GM12878 (cell line): ENCODE measurements at regions not wholly inside any gene's neighbourhood (a gene's known extent, or its start where the extent isn't known, plus 50 kb on each side); places are given as distances from the start of the nearest gene placed in this dataset.

ENCODE experiments used
- ATAC-seq: fragments of 200-7000 bp; cut with Tn5 transposase; 3 replicates; pipeline ENCODE4 v1.9.1; 2020; ENCODE audit warnings: mild to moderate bottlenecking, moderate library complexity
- BruUV-seq: library from RNA; stranded (reverse); fragments of 400-500 nt; replicated peaks from 2 replicates; lab custom pipeline; 2021; lab: Mats Ljungman, UMichigan
- CTCF ChIA-PET: fragments of 300-600 bp; sonication (Branson Sonifier 250); formaldehyde crosslinking; extraction: SDS; loops from one replicate; lab custom pipeline; 2021; ENCODE audit warnings: inconsistent platforms; lab: Yijun Ruan, JAX
- POLR2A ChIA-PET: fragments of 350-600 bp; formaldehyde crosslinking; extraction: SDS; loops from one replicate; lab custom pipeline; 2021; ENCODE audit warnings: inconsistent platforms; lab: Charles Lee
- RAD21 ChIA-PET: fragments of 300-600 bp; sonication (Branson Sonifier 250); formaldehyde crosslinking; loops from one replicate; lab custom pipeline; 2023; ENCODE audit warnings: antibody characterized with exemption; ENCODE audit not compliant: unreplicated experiment; lab: Charles Lee
- SMC1A ChIA-PET: fragments of 300-600 bp; sonication (Branson Sonifier 250); formaldehyde crosslinking; loops from one replicate; lab custom pipeline; 2023; ENCODE audit not compliant: unreplicated experiment, uncharacterized antibody; lab: Charles Lee
- DNase-seq: peaks from one replicate; pipeline ENCODE4 v3.0.0-alpha.2; 2011; ENCODE audit warnings: low read depth, low spot score
- FAIRE-seq: peaks from 3 replicates; lab custom pipeline; 2011; peaks lifted over from hg19 to GRCh38; lab: Jason Lieb, UNC
- H2AFZ ChIP-seq: 2 replicates; pipeline ENCODE4 v1.6.0; 2011; ENCODE audit warnings: low read depth, low read length, control low read depth; ENCODE audit not compliant: control insufficient read depth
- H3K27ac ChIP-seq: 2 replicates; pipeline ENCODE4 v1.5.1; 2011; ENCODE audit warnings: control low read depth; ENCODE audit not compliant: control insufficient read depth, insufficient read depth
- H3K27me3 ChIP-seq, 2 experiments: replicated peaks in 1 of 2; 2 replicates each; pipeline versions ENCODE4 v1.6.0 to v1.6.1; 2011; ENCODE audit warnings: low read length in 1 of 2; ENCODE audit not compliant: control insufficient read depth in 2 of 2, insufficient read depth in 2 of 2
- H3K36me3 ChIP-seq, 2 experiments: 2 replicates each; pipeline ENCODE4 v1.5.1; 2011; ENCODE audit warnings: low read length in 1 of 2; ENCODE audit not compliant: control insufficient read depth in 2 of 2, insufficient read depth in 2 of 2
- H3K4me1 ChIP-seq: 2 replicates; pipeline ENCODE4 v1.6.1; 2011; ENCODE audit warnings: mild to moderate bottlenecking, low read length, moderate library complexity, mixed read lengths; ENCODE audit not compliant: control insufficient read depth, insufficient read depth
- H3K4me2 ChIP-seq: 2 replicates; pipeline ENCODE4 v1.6.0; 2011; ENCODE audit warnings: control low read depth; ENCODE audit not compliant: control insufficient read depth, insufficient read depth
- H3K4me3 ChIP-seq: fragments of 200-600 bp; sonication (generic); 2 replicates; pipeline ENCODE4 v1.5.1; 2016
- H3K79me2 ChIP-seq: 2 replicates; pipeline ENCODE4 v1.6.0; 2011; ENCODE audit warnings: low read length; ENCODE audit not compliant: control insufficient read depth, insufficient read depth
- H3K9ac ChIP-seq: 2 replicates; pipeline ENCODE4 v1.8.0; 2011; ENCODE audit warnings: low read length, control low read depth, mixed read lengths; ENCODE audit not compliant: control insufficient read depth, insufficient read depth
- H3K9me3 ChIP-seq: replicated peaks from 3 replicates; pipeline ENCODE4 v1.5.1; 2011; ENCODE audit warnings: mild to moderate bottlenecking, low read length; ENCODE audit not compliant: control insufficient read depth, insufficient read depth
- H4K20me1 ChIP-seq: 2 replicates; pipeline ENCODE4 v1.6.0; 2011; ENCODE audit not compliant: control insufficient read depth, insufficient read depth
- BMI1 ChIP-seq: fragments of 450-650 bp; IDR thresholded peaks from 2 replicates; pipeline ENCODE4 v1.6.1; 2016; ENCODE audit warnings: mild to moderate bottlenecking, moderate library complexity, borderline replicate concordance
- EED ChIP-seq: sonication (generic); IDR thresholded peaks from 2 replicates; pipeline ENCODE4 v1.6.1; 2016; ENCODE audit warnings: antibody characterized with exemption, low read depth
- EGR1 ChIP-seq, 2 experiments: IDR thresholded peaks; 1 replicate in 1 of 2; 2 replicates in 1 of 2; pipeline ENCODE4 v1.6.1; 2011 to 2012; ENCODE audit warnings: low read depth in 2 of 2, low read length in 2 of 2, borderline replicate concordance in 1 of 2, mild to moderate bottlenecking in 1 of 2, moderate library complexity in 1 of 2
- HDGF ChIP-seq: fragments of 450-650 bp; IDR thresholded peaks from 2 replicates; pipeline ENCODE4 v1.6.1; 2016; ENCODE audit warnings: antibody characterized with exemption
- IKZF2 ChIP-seq, 2 experiments: fragments of 450-650 bp; IDR thresholded peaks; 2 replicates each; pipeline ENCODE4 v1.6.1; 2017; ENCODE audit warnings: mild to moderate bottlenecking in 2 of 2, moderate library complexity in 2 of 2
- IRF4 ChIP-seq: IDR thresholded peaks from 2 replicates; pipeline ENCODE4 v1.6.1; 2011; ENCODE audit warnings: low read depth, low read length
- MXI1 ChIP-seq: fragments of 150-350 bp; IDR thresholded peaks from 2 replicates; pipeline ENCODE4 v1.6.1; 2011; ENCODE audit warnings: low read depth, mild to moderate bottlenecking, inconsistent platforms, low read length, improper control_type of control experiment
- NFYA ChIP-seq: IDR thresholded peaks from 2 replicates; pipeline ENCODE4 v1.6.1; 2011; ENCODE audit warnings: low read depth, mild to moderate bottlenecking, low read length, improper control_type of control experiment, borderline replicate concordance
- POLR2AphosphoS5 ChIP-seq: IDR thresholded peaks from 2 replicates; pipeline ENCODE4 v1.6.1; 2011; ENCODE audit warnings: mild to moderate bottlenecking, low read length, inconsistent platforms
- SREBF2 ChIP-seq: IDR thresholded peaks from 2 replicates; pipeline ENCODE4 v1.6.1; 2012; ENCODE audit warnings: mild to moderate bottlenecking, low read length
- ZBED1 ChIP-seq: IDR thresholded peaks from 2 replicates; pipeline ENCODE4 v1.6.1; 2016; ENCODE audit warnings: borderline replicate concordance
- ZNF207 ChIP-seq: fragments of 450-650 bp; IDR thresholded peaks from 2 replicates; pipeline ENCODE4 v1.6.1; 2014; ENCODE audit warnings: antibody characterized with exemption, mild to moderate bottlenecking, borderline replicate concordance
- WGBS: methylation state at CpG from one replicate; pipeline ENCODE4 v1.1.6; 2016; ENCODE audit warnings: low lambda C conversion rate; ENCODE audit not compliant: insufficient replicate concordance, insufficient coverage; ENCODE audit errors: missing lambda C conversion rate; 5-methylcytosine and 5-hydroxymethylcytosine counted together
- in situ Hi-C: fragments of 300-500 bp; cut with MboI; formaldehyde crosslinking; loops from 9 replicates; pipeline ENCODE4 v1.14.3; 2018; ENCODE audit warnings: mixed read lengths
- intact Hi-C: fragments of 100-400 bp; cut with micrococcal nuclease; formaldehyde crosslinking; loops from one replicate; pipeline ENCODE4 v1.14.2; 2022; ENCODE audit not compliant: unreplicated experiment
- TF ChIP-seq, protein P1 (sequence below): fragments of 450-650 bp; IDR thresholded peaks from 2 replicates; pipeline ENCODE4 v1.6.1; 2018; ENCODE audit warnings: borderline replicate concordance, mild to moderate bottlenecking; ENCODE audit not compliant: partially characterized antibody
- TF ChIP-seq, protein P2 (sequence below): IDR thresholded peaks from 2 replicates; pipeline ENCODE4 v1.6.1; 2011; ENCODE audit warnings: borderline replicate concordance, low read depth, mild to moderate bottlenecking, moderate library complexity, low read length; ENCODE audit not compliant: insufficient read depth, poor library complexity, severe bottlenecking

GRCh38 chr14:76676539-76676938 is 84.7 kb upstream of the VASH1 start:
- TF ChIP-seq POLR2AphosphoS5 (no peak), EGR1 (IDR thresholded peaks at IDR 0.05; ENCODE audit: borderline replicate concordance in 1 of 2, low read depth in 2 of 2, low read length in 2 of 2) (no peak), IKZF2 (IDR thresholded peaks at IDR 0.05) (no peak), MXI1 (no peak), ZBED1 (no peak), NFYA (no peak)
- no peaks in the 10 kb centered on the region for H3K4me1 ChIP-seq
- 17% methylated on average over 5 of the region's 5 CpGs for WGBS
- H3K36me3 ChIP-seq, result no peaks in the 10 kb centered on the region
- intact Hi-C loops, result no loop called here
- no peak for ATAC-seq
- H3K4me2 ChIP-seq, result no peak overlapping the region
- ChIA-PET SMC1A (interaction anchor here (0.8 kb wide), 1 partner anchor 447 kb away, joined by 3 read pairs; no protein-coding TSS in a partner anchor), POLR2A (no interaction called here), CTCF (no interaction called here), RAD21 (no interaction called here)
- no peaks in the 10 kb centered on the region for H3K9me3 ChIP-seq
- no peaks in the 10 kb centered on the region for H4K20me1 ChIP-seq
- H3K9ac ChIP-seq, result no peak overlapping the region
- H3K4me3 ChIP-seq, result no peak overlapping the region
- no peak overlapping the region for H3K27ac ChIP-seq
- FAIRE-seq, result no peak
- DNase-seq, result no peak
- no TSS peak for BruUV-seq
- in situ Hi-C loops, result no loop called here
- H2AFZ ChIP-seq, result no peak overlapping the region
- no peaks in the 10 kb centered on the region for H3K79me2 ChIP-seq
- peaks cover 0 to 2% of the 10 kb centered on the region in 2 experiments; a peak in 3 of 4 replicates for H3K27me3 ChIP-seq

GRCh38 chr14:76677534-76678145 is 83.6 kb upstream of the VASH1 start:
- H3K4me3 ChIP-seq, result no peak overlapping the region
- SMC1A ChIA-PET, result no interaction called here
- TF ChIP-seq ZNF207 (no peak), EED (no peak), IRF4 (no peak), BMI1 (no peak), HDGF (no peak), SREBF2 (no peak)
- TF ChIP-seq, protein P1, sequence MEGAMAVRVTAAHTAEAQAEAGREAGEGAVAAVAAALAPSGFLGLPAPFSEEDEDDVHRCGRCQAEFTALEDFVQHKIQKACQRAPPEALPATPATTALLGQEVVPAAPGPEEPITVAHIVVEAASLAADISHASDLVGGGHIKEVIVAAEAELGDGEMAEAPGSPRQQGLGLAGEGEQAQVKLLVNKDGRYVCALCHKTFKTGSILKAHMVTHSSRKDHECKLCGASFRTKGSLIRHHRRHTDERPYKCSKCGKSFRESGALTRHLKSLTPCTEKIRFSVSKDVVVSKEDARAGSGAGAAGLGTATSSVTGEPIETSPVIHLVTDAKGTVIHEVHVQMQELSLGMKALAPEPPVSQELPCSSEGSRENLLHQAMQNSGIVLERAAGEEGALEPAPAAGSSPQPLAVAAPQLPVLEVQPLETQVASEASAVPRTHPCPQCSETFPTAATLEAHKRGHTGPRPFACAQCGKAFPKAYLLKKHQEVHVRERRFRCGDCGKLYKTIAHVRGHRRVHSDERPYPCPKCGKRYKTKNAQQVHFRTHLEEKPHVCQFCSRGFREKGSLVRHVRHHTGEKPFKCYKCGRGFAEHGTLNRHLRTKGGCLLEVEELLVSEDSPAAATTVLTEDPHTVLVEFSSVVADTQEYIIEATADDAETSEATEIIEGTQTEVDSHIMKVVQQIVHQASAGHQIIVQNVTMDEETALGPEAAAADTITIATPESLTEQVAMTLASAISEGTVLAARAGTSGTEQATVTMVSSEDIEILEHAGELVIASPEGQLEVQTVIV, result no peak
- TF ChIP-seq, protein P2, sequence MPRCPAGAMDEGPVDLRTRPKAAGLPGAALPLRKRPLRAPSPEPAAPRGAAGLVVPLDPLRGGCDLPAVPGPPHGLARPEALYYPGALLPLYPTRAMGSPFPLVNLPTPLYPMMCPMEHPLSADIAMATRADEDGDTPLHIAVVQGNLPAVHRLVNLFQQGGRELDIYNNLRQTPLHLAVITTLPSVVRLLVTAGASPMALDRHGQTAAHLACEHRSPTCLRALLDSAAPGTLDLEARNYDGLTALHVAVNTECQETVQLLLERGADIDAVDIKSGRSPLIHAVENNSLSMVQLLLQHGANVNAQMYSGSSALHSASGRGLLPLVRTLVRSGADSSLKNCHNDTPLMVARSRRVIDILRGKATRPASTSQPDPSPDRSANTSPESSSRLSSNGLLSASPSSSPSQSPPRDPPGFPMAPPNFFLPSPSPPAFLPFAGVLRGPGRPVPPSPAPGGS, result no peak

More at GRCh38 chr14:76677534-76678145, 83.6 kb upstream of the VASH1 start:
- H3K9me3 ChIP-seq, result no peaks in the 10 kb centered on the region
- CTCF ChIA-PET, result no interaction called here
- POLR2A ChIA-PET, result no interaction called here
- no peak overlapping the region for H2AFZ ChIP-seq
- H4K20me1 ChIP-seq, result no peaks in the 10 kb centered on the region
- RAD21 ChIA-PET, result no interaction called here
- in situ Hi-C loops, result no loop called here
- WGBS, result 46% methylated on average over 4 of the region's 4 CpGs
- H3K9ac ChIP-seq, result no peak overlapping the region
- ATAC-seq, result no peak
- DNase-seq, result no peak
- H3K27me3 ChIP-seq, result peaks cover 0 to 2% of the 10 kb centered on the region in 2 experiments; a peak in 2 of 4 replicates
- no peak for FAIRE-seq
- no peaks in the 10 kb centered on the region for H3K79me2 ChIP-seq
- H3K36me3 ChIP-seq, result no peaks in the 10 kb centered on the region
- no peak overlapping the region for H3K27ac ChIP-seq
- no TSS peak for BruUV-seq
- intact Hi-C loops, result no loop called here
- H3K4me1 ChIP-seq, result no peaks in the 10 kb centered on the region
- H3K4me2 ChIP-seq, result no peak overlapping the region
